AG09309 (cell line): ENCODE measurements at regions not wholly inside any gene's neighbourhood (a gene's known extent, or its start where the extent isn't known, plus 50 kb on each side); places are given as distances from the start of the nearest gene placed in this dataset.

ENCODE experiments used
- DNase-seq: peaks from one replicate; pipeline ENCODE4 v3.0.0-alpha.2; 2010; ENCODE audit warnings: low read depth
- H3K4me3 ChIP-seq: 2 replicates; pipeline ENCODE4 v1.5.1; 2011; ENCODE audit warnings: mild to moderate bottlenecking, low read depth, low read length, moderate library complexity; ENCODE audit not compliant: control insufficient read depth
- TF ChIP-seq, protein P1 (sequence below): IDR thresholded peaks from 2 replicates; pipeline ENCODE4 v1.5.1; 2011; ENCODE audit warnings: mild to moderate bottlenecking, low read depth, low read length, inconsistent platforms; ENCODE audit not compliant: insufficient read depth, control insufficient read depth; ENCODE audit errors: missing control alignments

DNA sequence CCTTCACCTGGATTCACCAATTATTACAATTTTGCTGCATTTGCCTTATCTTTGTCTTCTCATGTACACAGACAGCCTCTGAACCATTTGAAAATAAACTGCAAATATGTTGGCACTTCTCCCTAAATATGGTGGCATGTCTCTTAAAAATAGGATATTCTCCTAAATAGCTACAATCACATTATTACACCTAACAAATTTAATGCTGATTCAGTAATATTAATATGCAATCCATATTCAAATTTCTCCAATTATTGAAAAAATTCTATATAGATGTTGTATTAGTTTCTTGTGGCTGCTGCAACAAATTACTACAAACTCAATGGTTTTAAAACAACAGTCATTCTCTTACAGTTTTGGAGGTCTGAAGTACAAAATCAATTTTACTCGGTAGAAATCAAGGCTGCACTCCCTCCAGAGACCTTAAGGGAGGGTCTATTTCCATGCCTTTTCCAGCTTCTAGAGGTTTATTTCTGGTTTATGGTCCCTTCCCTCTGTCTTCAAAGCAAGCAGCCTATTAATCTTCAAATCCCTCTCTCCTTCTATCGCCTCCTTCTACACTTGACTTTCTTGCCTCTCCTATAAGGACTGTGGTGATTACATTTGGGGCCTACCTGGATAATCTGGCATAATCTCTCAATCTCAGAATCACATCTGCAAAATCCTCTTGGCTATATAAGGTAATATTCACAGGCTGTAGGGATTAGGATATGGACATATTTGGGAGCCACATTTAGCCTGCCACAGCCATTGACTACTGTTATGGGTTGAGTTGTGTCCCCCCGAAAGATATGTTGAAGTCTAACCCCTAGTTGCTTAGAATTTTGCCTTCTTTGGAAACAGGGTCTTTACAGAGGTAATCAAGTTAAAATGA is 52.5 kb upstream of the BOLA1 start:
- TF ChIP-seq, protein P1, sequence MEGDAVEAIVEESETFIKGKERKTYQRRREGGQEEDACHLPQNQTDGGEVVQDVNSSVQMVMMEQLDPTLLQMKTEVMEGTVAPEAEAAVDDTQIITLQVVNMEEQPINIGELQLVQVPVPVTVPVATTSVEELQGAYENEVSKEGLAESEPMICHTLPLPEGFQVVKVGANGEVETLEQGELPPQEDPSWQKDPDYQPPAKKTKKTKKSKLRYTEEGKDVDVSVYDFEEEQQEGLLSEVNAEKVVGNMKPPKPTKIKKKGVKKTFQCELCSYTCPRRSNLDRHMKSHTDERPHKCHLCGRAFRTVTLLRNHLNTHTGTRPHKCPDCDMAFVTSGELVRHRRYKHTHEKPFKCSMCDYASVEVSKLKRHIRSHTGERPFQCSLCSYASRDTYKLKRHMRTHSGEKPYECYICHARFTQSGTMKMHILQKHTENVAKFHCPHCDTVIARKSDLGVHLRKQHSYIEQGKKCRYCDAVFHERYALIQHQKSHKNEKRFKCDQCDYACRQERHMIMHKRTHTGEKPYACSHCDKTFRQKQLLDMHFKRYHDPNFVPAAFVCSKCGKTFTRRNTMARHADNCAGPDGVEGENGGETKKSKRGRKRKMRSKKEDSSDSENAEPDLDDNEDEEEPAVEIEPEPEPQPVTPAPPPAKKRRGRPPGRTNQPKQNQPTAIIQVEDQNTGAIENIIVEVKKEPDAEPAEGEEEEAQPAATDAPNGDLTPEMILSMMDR = no peak
- H3K4me3 ChIP-seq = no peak overlapping the region
- DNase-seq = no peak

DNA sequence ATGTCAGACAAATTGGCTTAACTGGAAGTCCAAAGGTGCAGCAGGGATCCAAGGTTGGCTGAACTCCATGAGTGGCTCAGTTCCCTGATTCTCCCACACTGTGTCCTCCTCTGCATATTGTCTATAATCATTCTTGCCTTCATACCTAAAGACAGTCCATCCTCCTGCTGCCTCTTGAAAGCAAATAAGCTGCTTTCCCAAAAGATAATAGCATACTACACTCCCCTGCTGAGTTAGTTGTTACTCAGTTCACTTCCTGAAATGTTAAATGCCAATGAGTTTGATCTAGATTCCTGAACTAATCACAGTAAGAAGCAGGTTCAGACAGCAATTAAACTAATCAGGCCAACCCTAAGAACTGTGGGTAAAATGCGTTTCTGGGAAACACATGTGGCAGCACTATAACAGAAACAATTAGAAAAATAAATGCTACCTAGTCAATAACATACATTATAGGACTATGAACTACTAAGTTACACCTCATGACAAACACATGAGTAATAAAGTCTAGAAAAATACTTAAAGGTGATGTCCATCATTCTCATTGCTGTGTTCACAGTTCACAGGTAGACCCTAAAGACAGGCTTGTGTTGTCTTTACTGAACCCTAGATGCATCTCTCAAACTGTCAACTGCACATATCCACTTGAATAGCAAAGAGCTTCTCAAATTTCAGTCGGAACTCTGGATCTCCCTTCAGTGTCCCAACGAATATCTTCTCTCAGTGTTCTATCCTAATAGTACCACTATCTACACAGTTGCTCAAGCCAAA is 50.8 kb upstream of the BOLA1 start:
- TF ChIP-seq, protein P1 = no peak
- H3K4me3 ChIP-seq = peak overlapping the region; percentile 49; the same call in 1 of the 2 replicates
- no peak for DNase-seq

DNA sequence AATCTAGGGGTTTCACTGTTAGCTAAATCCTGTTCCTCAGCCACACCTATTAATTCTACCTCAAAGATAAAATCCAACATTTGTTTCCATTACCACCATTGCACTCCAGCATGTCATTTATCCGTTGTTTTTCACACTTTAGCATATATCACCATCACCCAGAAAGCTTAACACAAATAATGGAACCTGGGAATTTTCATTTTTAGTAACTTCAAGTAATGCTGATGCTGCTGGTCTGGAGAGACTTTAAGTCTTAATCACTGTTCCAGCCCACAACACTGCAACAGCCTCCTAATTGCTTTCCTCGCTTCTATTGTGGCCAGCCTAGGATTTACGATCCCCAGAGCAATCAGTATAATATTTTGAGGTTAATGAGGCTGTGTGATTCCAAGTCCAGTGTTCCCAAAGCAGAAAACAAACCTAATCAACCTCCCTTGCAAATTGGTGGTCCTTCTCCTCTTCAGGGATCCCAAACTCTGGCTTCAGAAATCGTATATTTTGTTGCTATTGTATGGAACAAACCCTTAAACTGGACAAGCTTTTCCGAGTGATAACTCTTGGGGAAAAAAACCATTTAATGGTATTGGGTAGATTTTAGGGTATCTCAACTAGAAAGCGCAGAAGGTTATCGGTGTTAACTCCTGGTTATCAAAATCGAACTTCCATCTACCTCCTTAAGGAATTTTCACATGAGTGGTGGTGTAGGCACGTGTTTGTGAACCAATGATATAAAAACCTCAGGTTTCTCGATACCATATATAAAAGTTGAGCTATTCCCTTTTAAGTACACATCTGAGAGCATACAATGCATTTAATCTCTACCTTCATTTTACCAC is 50.0 kb upstream of the BOLA1 start:
- H3K4me3 ChIP-seq = peak overlapping the region; percentile 49
- TF ChIP-seq, protein P1 = no peak
- DNase-seq = no peak
